ENCODE measurements at regions not wholly inside any gene's neighbourhood (a gene's known extent, or its start where the extent isn't known, plus 50 kb on each side); places are given as distances from the start of the nearest gene placed in this dataset.

- Mint-ChIP-seq H3K4me1 (no peaks in the 10 kb centered on the region), H3K9me3 (peaks cover 0 to 4% (median 0%) of the 10 kb centered on the region in 9 donors), H3K27me3 (peaks cover 2 to 7% (median 4%) of the 10 kb centered on the region in 5 donors), H3K36me3 (no peaks in the 10 kb centered on the region), H3K4me3 (no peak overlapping the region), H3K27ac (no peak overlapping the region)
- no peak for DNase-seq
- POLR2A ChIA-PET: interaction anchor here (0.6 kb wide), 1 partner anchor 884 kb away, joined by 3 read pairs; no protein-coding TSS in a partner anchor
- ATAC-seq: no peak
These were observed 262.6 kb downstream of the DCDC2C start for GRCh38 chr2:3965953-3966352.

GRCh38 chr2:3966470-3966869 lies 263.1 kb downstream of the DCDC2C start:
- H3K36me3 Mint-ChIP-seq: no peaks in the 10 kb centered on the region
- no peaks in the 10 kb centered on the region for H3K4me1 Mint-ChIP-seq
- peaks cover 2 to 7% (median 4%) of the 10 kb centered on the region in 5 donors for H3K27me3 Mint-ChIP-seq
- H3K9me3 Mint-ChIP-seq: peaks cover 0 to 4% (median 0%) of the 10 kb centered on the region in 9 donors
- ATAC-seq: no peak
- DNase-seq: no peak
- POLR2A ChIA-PET: interaction anchor here (0.6 kb wide), 1 partner anchor 884 kb away, joined by 3 read pairs; no protein-coding TSS in a partner anchor
- H3K27ac Mint-ChIP-seq: no peak overlapping the region
- H3K4me3 Mint-ChIP-seq: no peak overlapping the region

- no peak for DNase-seq
- H3K27ac Mint-ChIP-seq: no peak overlapping the region
- no peak for ATAC-seq
- H3K4me1 Mint-ChIP-seq: no peaks in the 10 kb centered on the region
- H3K9me3 Mint-ChIP-seq: peaks cover 0 to 4% (median 0%) of the 10 kb centered on the region in 9 donors
- no peak overlapping the region for H3K4me3 Mint-ChIP-seq
- H3K27me3 Mint-ChIP-seq: peaks cover 0 to 7% (median 0%) of the 10 kb centered on the region in 5 donors
- POLR2A ChIA-PET: no interaction called here
- H3K36me3 Mint-ChIP-seq: no peaks in the 10 kb centered on the region
These were observed 265.4 kb downstream of the DCDC2C start for GRCh38 chr2:3968736-3969135.

- DNase-seq: no peak
- no peak for ATAC-seq
- Mint-ChIP-seq H3K4me3 (no peak overlapping the region), H3K27me3 (peaks cover 0 to 4% (median 0%) of the 10 kb centered on the region in 5 donors), H3K27ac (no peak overlapping the region), H3K9me3 (peaks cover 0 to 4% (median 0%) of the 10 kb centered on the region in 9 donors), H3K4me1 (no peaks in the 10 kb centered on the region), H3K36me3 (no peaks in the 10 kb centered on the region)
- POLR2A ChIA-PET: no interaction called here
These were observed 267.6 kb downstream of the DCDC2C start for GRCh38 chr2:3970791-3971651.

GRCh38 chr2:3971652-3972192 lies 268.3 kb downstream of the DCDC2C start:
- H3K9me3 Mint-ChIP-seq: peaks cover 0 to 4% (median 0%) of the 10 kb centered on the region in 9 donors
- no peaks in the 10 kb centered on the region for H3K4me1 Mint-ChIP-seq
- no peak overlapping the region for H3K4me3 Mint-ChIP-seq
- peaks cover 0 to 4% (median 0%) of the 10 kb centered on the region in 5 donors for H3K27me3 Mint-ChIP-seq
- POLR2A ChIA-PET: no interaction called here
- no peak for DNase-seq
- H3K27ac Mint-ChIP-seq: no peak overlapping the region
- no peak for ATAC-seq
- H3K36me3 Mint-ChIP-seq: no peaks in the 10 kb centered on the region

GRCh38 chr2:3972377-3972776 lies 269.0 kb downstream of the DCDC2C start:
- ATAC-seq (no peak), DNase-seq (no peak)
- POLR2A ChIA-PET: no interaction called here
- no peak overlapping the region for H3K4me3 Mint-ChIP-seq
- H3K27ac Mint-ChIP-seq: no peak overlapping the region
- H3K4me1 Mint-ChIP-seq: no peaks in the 10 kb centered on the region
- H3K9me3 Mint-ChIP-seq: peaks cover 0 to 6% (median 0%) of the 10 kb centered on the region in 9 donors
- H3K36me3 Mint-ChIP-seq: no peaks in the 10 kb centered on the region
- H3K27me3 Mint-ChIP-seq: peaks cover 0 to 4% (median 0%) of the 10 kb centered on the region in 5 donors

GRCh38 chr2:3974765-3975164 lies 271.4 kb downstream of the DCDC2C start:
- DNase-seq (no peak), ATAC-seq (no peak)
- peaks cover 0 to 4% (median 0%) of the 10 kb centered on the region in 5 donors for H3K27me3 Mint-ChIP-seq
- POLR2A ChIA-PET: no interaction called here
- H3K4me1 Mint-ChIP-seq: no peaks in the 10 kb centered on the region
- no peaks in the 10 kb centered on the region for H3K36me3 Mint-ChIP-seq
- peaks cover 0 to 8% (median 4%) of the 10 kb centered on the region in 9 donors for H3K9me3 Mint-ChIP-seq
- no peak overlapping the region for H3K4me3 Mint-ChIP-seq
- no peak overlapping the region for H3K27ac Mint-ChIP-seq

- Mint-ChIP-seq H3K27me3 (peaks cover 0 to 25% (median 0%) of the 10 kb centered on the region in 5 donors), H3K4me1 (no peaks in the 10 kb centered on the region), H3K27ac (no peak overlapping the region), H3K4me3 (no peak overlapping the region), H3K36me3 (no peaks in the 10 kb centered on the region), H3K9me3 (peaks cover 0 to 10% (median 4%) of the 10 kb centered on the region in 9 donors)
- ATAC-seq: no peak
- POLR2A ChIA-PET: no interaction called here
- DNase-seq: no peak
These were observed 278.1 kb downstream of the DCDC2C start for GRCh38 chr2:3981446-3981987.

GRCh38 chr2:3982160-3982559 lies 278.8 kb downstream of the DCDC2C start:
- ATAC-seq: no peak
- Mint-ChIP-seq H3K27me3 (peaks cover 0 to 25% (median 0%) of the 10 kb centered on the region in 5 donors), H3K4me1 (no peaks in the 10 kb centered on the region), H3K9me3 (peaks cover 0 to 10% (median 4%) of the 10 kb centered on the region in 9 donors), H3K36me3 (no peaks in the 10 kb centered on the region), H3K4me3 (no peak overlapping the region), H3K27ac (no peak overlapping the region)
- no peak for DNase-seq
- POLR2A ChIA-PET: no interaction called here

- no peak overlapping the region for H3K27ac Mint-ChIP-seq
- ATAC-seq (no peak), DNase-seq (no peak)
- peaks cover 0 to 14% (median 3%) of the 10 kb centered on the region in 9 donors for H3K9me3 Mint-ChIP-seq
- peaks cover 0 to 3% (median 0%) of the 10 kb centered on the region in 3 donors for H3K36me3 Mint-ChIP-seq
- H3K4me1 Mint-ChIP-seq: no peaks in the 10 kb centered on the region
- POLR2A ChIA-PET: no interaction called here
- no peak overlapping the region for H3K4me3 Mint-ChIP-seq
- H3K27me3 Mint-ChIP-seq: peaks cover 0 to 17% (median 0%) of the 10 kb centered on the region in 5 donors
These were observed 282.7 kb downstream of the DCDC2C start for GRCh38 chr2:3986063-3986462.

GRCh38 chr2:3986530-3987258 lies 283.3 kb downstream of the DCDC2C start:
- H3K4me1 Mint-ChIP-seq: no peaks in the 10 kb centered on the region
- POLR2A ChIA-PET: no interaction called here
- peaks cover 0 to 20% (median 8%) of the 10 kb centered on the region in 9 donors for H3K9me3 Mint-ChIP-seq
- H3K27me3 Mint-ChIP-seq: peaks cover 0 to 11% (median 0%) of the 10 kb centered on the region in 5 donors
- H3K27ac Mint-ChIP-seq: no peak overlapping the region
- H3K4me3 Mint-ChIP-seq: no peak overlapping the region
- no peak for ATAC-seq
- DNase-seq: no peak
- H3K36me3 Mint-ChIP-seq: peaks cover 0 to 8% (median 0%) of the 10 kb centered on the region in 3 donors

GRCh38 chr2:4002841-4003403 lies 299.5 kb downstream of the DCDC2C start:
- no peak for DNase-seq
- no peak overlapping the region for H3K27ac Mint-ChIP-seq
- H3K4me1 Mint-ChIP-seq: no peaks in the 10 kb centered on the region
- ATAC-seq: no peak
- H3K4me3 Mint-ChIP-seq: no peak overlapping the region
- H3K36me3 Mint-ChIP-seq: no peaks in the 10 kb centered on the region
- POLR2A ChIA-PET: no interaction called here
- H3K27me3 Mint-ChIP-seq: peaks cover 0 to 9% (median 0%) of the 10 kb centered on the region in 5 donors
- peaks cover 0 to 22% (median 3%) of the 10 kb centered on the region in 9 donors for H3K9me3 Mint-ChIP-seq
